Suprapubic skin (tissue), 3 donors: ENCODE measurements at regions not wholly inside any gene's neighbourhood (a gene's known extent, or its start where the extent isn't known, plus 50 kb on each side); places are given as distances from the start of the nearest gene placed in this dataset.

Source experiments
- CTCF ChIP-seq, 2 donors: fragments of 200-600 bp in 1 of 2; fragments of 450-650 bp in 1 of 2; sonication (generic) in 1 of 2; IDR thresholded peaks; one replicate each; pipeline ENCODE4 v1.5.1; 2016 to 2019; ENCODE audit warnings: antibody characterized with exemption in 2 of 2, mild to moderate bottlenecking in 1 of 2, moderate library complexity in 1 of 2
- POLR2A ChIP-seq, 2 donors: fragments of 450-650 bp; IDR thresholded peaks; one replicate each; pipeline ENCODE4 v1.6.1; 2017; ENCODE audit warnings: antibody characterized with exemption in 2 of 2, mild to moderate bottlenecking in 2 of 2, moderate library complexity in 2 of 2

DNA sequence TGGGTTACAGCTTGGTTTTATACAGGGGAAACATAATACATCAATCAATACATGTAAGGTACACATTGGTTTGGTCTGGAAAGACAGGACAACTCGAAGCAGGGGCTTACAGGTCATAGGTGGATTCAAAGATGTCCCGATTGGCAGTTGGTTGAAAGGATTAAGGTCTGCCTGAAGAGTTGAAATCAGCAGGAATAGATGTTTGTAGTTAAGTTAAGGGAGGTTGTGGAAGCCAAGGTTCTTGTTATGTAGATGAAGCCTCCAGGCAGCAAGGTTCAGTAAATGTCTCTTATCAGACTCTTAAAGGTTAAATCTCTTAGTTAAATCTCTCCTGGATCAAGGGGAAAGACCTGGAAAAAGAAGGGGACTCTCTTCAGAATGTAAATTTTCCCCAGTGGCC lies 58.4 kb upstream of the MINAR1 start:
- TF ChIP-seq POLR2A (IDR thresholded peaks at IDR 0.05) = no peak
- no peak for TF ChIP-seq CTCF (IDR thresholded peaks at IDR 0.05)
